ENCODE measurements at regions not wholly inside any gene's neighbourhood (a gene's known extent, or its start where the extent isn't known, plus 50 kb on each side); places are given as distances from the start of the nearest gene placed in this dataset.
"Not testable (repeated sequence)": the region's sequence is repeated elsewhere in the genome, so short reads cannot be mapped to it uniquely, and the experiment has no call there.

DNA sequence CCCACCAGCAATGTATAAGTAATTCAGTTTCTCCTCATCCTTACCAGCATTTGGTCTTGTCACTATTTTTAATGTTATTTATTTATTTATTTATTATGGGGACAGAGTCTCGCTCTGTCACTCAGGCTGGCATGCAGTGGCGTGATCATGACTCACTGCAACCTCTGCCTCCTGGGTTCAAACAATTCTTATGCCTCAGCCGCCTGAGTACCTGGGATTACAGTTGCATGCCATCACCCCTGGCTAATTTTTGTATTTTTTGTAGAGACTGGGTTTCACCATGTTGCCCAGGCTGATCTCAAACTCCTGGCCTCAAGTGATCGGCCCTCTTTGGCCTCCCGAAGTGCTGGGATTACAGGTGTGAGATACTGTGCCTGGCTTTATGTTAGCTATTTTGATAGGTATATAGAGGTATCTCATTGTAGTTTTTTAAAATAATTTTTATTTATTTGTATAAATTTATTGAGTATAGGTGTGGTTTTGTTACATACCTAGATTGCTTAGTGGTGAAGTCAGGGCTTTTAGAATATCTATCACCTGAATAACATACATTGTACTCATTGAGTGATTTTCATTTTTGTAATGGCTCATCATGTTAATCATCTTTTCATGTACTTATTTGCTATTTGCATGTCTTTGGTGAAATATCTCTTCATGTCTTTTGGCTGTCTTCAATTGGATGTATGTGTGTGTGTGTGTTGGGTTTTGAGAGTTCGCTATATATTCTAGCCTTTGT is 53.3 kb downstream of the TANC2 start:
- DNase-seq (ENCODE audit: low spot score): no peak

DNA sequence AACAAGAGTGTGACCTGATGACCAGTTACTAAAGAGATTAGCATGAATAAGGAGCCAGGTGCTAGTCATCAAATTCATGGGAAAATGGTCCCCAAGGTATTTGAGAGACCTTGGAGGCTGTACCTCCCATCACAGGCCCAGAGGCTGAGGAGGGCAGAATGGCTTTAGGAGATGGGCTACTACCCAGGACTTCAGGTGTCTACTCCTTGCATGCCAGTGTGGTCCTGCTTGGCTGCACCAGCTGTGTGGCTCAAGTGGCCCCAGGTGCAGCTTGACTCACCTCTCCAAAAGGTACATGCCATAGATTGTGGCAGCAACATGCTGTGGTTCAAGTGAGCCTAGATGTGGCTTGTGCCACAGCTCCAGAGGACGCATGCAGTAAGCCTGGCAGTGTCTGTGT is 56.5 kb downstream of the TANC2 start:
- DNase-seq (ENCODE audit: low spot score): no peak

DNA sequence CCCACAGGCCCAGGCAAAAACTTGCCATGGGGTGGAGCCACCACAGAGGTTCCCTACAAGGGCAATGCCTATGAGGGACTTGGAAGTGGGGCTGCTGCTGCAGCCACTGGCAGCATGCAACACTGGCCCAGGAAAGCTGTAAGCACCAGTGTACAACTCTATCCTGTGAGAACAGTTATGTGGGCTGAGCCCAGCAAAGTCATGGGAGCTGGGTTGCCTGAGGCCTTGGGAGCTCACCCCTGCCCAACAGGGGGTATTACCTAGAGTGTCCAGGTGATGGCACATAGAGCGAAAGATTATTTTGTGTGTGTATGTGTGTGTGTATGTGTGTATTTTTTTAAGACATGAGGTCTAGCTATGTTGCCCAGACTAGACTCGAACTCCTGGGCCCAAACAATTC is 57.0 kb downstream of the TANC2 start:
- DNase-seq (ENCODE audit: low spot score): no peak

DNA sequence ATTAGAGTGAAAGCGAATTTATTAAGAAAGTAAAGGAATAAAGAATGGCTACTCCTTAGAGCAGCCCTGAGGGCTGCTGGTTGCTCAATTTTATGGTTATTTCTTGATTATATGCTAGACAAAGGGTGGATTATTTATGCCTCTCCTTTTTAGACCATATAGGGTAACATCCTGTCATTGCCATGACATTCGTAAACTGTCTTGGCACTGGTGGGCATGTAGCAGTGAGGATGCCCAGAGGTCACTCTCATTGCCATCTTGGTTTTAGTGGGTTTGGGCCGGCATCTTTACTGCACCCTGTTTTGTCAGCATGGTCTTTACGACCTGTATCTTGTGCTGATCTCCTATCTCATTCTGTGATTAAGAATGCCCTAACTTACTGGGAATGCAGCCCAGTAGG is 58.2 kb downstream of the TANC2 start:
- DNase-seq (ENCODE audit: low spot score): no peak

DNA sequence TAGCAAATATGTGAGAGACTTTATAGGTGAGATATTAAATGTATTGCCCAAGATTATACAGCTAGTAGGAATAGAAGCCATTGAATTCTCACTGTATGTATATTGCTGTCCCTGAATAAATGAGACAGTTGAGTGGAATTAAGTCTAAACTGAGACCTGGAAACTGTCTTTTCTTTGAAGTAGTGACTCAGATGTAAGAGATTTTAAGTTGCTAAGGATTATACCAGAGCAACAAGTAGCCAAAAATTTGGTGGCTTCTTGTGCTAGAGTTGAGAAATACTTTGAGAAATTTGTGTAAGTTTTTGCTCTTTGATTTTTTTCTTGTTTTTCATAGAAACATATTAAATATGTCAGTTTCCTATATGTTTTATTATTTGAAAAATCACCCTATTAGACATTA is 58.7 kb downstream of the TANC2 start:
- DNase-seq (ENCODE audit: low spot score): no peak

DNA sequence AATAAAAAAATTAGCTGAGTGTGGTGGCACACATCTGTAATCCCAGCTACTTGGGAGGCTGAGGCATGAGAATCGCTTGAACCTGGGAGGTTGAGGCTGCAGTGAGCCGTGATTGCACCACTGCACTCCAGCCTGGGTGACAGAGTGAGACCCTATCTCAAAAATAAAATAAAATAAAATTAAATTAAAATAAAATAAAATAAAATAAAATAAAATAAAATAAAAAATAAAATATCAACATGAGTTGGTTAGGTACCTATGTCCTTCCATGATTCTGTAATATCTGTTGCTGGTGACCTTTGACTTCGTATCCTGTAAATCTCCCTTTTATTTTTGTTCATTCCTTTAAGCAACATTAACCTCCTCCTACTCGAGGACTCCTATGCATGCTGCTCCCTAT is 59.6 kb downstream of the TANC2 start:
- not testable (repeated sequence) for DNase-seq (ENCODE audit: low spot score)

DNA sequence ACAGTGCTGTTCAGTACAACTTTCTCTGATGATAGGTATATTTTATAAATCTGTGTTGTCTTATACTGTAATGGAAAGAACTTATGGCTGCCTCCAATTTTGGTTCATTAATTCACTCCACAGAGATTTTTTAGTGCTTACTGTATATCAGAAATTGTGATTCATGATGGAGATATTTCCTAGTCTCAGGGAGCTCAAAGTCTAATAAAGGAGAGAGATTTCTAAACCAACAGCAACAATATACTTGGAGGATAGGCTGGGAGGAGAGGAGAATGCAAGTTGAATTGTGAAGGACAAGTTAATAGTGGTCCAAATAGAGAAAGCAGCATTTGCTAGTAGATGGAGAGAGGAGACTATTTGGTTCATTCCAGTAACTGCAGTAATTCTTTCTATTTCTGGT is 63.5 kb downstream of the TANC2 start:
- no peak for DNase-seq (ENCODE audit: low spot score)

GRCh38 chr17:63032142-63032541 is 66.1 kb downstream of the TANC2 start:
- no peak for DNase-seq (ENCODE audit: low spot score)

GRCh38 chr17:63033142-63033541 is 67.1 kb downstream of the TANC2 start:
- no peak for DNase-seq (ENCODE audit: low spot score)

GRCh38 chr17:63035271-63035670 is 69.2 kb downstream of the TANC2 start:
- DNase-seq (ENCODE audit: low spot score): no peak

DNA sequence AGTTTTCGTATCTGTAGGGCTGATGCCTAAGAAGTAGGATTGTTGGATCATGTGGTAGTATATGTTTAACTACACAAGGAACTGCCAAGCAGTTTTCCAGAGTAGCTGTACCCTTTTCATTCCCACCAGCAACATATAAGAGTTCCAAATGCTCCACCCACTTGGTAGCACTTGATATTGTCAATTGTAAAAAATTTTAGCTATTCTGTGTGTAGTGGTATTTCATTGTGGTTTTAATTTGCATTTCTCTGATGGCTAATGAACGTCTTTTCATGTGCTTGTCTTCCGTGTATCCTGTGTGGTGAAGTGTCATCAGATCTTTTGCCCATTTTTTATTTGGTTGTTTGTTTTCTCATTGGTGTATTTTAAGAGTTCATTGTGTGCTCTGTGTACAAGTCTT is 69.7 kb downstream of the TANC2 start:
- DNase-seq (ENCODE audit: low spot score): no peak

DNA sequence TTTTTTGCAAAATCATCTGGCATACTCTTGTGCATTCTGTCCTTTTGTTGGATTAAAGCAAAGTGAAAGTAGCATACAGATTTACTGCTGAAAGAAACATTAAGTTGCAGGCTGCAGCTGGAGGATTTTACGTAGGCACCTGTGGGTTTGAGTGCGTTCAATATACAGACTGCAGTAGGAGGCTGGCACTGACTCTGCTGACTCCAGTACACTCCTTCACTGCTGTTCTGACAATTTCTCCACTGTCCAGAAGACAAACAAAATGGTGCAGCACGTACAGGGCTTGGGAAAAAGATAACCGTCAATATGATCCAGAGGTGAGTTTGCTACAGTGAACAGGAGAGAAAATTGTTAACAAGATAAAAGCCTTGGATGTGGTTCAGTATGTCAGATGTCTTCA is 73.3 kb downstream of the TANC2 start:
- no peak for DNase-seq (ENCODE audit: low spot score)

GRCh38 chr17:63039899-63040602 is 74.0 kb downstream of the TANC2 start:
- peak; percentile 40 for DNase-seq (ENCODE audit: low spot score)

DNA sequence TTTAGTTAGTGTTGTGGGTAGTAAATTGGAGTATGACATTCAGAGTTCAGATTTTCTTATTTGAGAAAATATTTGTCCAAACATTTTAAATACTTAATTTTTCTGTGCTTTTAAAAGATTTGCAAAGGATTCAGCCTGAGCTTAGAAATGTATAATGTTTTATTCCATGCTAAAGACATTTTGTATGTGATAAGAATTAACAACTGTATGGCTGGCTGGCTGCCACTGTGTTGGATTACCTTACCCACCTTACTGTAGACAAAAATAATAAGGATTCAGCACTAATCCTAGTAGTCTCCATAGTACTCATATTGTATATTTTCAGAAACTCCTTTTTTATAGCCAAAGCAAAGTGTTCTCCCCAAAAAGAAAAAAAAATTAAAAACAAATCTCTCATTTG is 74.8 kb downstream of the TANC2 start:
- DNase-seq (ENCODE audit: low spot score): no peak

GRCh38 chr17:63041251-63041650 is 75.2 kb downstream of the TANC2 start:
- DNase-seq (ENCODE audit: low spot score): no peak

GRCh38 chr17:63041722-63042121 is 75.7 kb downstream of the TANC2 start:
- no peak for DNase-seq (ENCODE audit: low spot score)

DNA sequence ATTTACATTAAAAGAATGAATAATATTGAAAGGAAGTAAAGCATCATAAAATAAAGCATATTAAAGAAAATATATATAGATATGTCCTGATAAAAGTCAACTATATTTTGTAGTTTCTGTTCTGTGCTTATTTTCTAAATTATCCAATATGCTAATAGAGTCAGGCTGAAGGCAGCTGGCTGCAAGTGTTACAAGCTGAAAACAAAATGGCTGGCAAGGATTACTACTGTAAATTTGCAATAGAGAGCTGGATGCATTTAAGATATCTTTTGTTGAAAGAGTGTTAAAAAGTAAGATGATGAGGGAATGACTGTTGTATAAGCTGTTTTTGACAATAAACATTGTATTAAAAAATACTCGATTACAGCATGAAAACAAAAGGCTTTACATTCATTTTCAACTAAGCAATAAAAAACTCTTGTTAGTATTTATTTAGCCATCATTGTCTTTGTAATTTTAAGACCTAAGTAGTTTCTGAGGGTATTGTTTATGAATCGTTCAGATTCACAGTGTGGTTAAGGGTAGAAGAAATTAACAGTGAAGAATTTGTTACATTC is 76.3 kb downstream of the TANC2 start:
- DNase-seq (ENCODE audit: low spot score): no peak

GRCh38 chr17:63057560-63057959 is 91.5 kb downstream of the TANC2 start:
- not testable (repeated sequence) for DNase-seq (ENCODE audit: low spot score)

DNA sequence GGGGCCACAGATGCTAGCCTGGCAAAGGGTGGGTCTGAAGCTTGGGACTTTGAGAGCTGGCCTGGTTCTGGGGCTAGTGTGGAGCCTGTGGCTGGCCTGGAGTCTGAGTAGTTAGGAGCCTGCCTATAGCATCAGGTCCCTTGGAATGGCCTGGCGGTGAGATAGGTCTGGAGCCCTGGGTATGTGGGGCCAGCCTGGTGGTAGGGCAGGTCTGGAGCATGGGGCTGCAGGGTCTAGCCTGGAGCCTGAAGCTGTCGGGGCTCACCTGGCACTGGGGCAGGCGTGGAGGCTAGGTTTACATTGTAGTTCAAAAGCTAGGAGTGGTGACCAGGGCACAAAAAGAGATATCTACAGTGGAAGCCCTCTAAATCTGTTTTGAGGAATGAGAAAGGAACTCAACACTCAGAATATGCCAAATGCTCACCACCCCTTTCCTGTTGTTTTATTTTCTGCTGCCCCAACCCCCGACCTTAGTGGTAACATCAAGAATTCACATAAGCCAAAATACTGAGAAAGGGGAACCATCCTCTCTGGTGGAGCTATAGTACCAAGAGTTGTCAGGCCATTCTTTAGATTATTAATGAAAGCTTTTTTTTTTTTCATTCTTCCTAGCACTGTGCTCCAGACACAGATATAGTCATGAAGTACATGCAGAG is 100.3 kb downstream of the TANC2 start:
- no peak for DNase-seq (ENCODE audit: low spot score)

DNA sequence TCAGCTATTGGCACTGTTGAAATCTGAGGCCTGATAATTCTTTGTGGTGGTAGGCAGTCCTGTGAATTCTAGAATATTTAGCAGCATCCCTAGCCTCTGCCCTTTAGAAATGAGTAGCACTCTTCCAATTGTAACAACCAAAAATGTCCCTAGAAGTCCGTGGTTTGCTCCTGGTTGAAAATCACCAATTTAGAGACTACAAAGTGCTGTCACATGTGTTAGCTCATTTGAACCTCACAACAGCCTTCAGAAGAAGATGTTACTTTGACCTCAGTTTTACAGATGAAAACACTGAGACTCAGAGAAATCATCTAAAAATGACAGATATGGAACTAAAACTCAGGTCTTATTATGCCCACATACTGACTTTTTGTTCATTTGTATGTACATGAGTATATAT is 103.2 kb downstream of the TANC2 start:
- DNase-seq (ENCODE audit: low spot score): no peak

- no peak for DNase-seq (ENCODE audit: low spot score)
These were observed 104.0 kb downstream of the TANC2 start for GRCh38 chr17:63070031-63070430.

DNA sequence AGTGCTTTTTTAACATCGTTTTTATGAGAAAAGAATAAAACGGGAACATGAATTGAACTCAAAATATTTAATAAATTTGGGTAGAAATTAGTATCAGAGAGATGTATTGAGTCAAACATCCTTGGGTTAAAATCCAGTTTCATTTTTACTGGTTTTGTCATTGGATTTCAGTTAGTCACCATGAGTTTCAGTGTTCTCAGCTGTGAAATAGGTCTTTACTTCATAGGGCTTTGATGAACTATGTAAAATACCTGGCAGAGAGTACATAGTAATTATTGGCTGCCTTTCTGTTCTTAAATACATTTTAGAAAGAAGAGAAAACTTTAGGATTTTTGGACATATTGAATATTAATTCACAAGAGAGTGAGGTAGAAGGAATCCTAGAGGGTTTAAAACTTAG is 105.8 kb downstream of the TANC2 start:
- DNase-seq (ENCODE audit: low spot score): no peak

GRCh38 chr17:63075969-63076368 is 109.9 kb downstream of the TANC2 start:
- DNase-seq (ENCODE audit: low spot score): no peak

Measured in H4 (cell line).